ENCODE measurements at regions not wholly inside any gene's neighbourhood (a gene's known extent, or its start where the extent isn't known, plus 50 kb on each side); places are given as distances from the start of the nearest gene placed in this dataset.

DNA sequence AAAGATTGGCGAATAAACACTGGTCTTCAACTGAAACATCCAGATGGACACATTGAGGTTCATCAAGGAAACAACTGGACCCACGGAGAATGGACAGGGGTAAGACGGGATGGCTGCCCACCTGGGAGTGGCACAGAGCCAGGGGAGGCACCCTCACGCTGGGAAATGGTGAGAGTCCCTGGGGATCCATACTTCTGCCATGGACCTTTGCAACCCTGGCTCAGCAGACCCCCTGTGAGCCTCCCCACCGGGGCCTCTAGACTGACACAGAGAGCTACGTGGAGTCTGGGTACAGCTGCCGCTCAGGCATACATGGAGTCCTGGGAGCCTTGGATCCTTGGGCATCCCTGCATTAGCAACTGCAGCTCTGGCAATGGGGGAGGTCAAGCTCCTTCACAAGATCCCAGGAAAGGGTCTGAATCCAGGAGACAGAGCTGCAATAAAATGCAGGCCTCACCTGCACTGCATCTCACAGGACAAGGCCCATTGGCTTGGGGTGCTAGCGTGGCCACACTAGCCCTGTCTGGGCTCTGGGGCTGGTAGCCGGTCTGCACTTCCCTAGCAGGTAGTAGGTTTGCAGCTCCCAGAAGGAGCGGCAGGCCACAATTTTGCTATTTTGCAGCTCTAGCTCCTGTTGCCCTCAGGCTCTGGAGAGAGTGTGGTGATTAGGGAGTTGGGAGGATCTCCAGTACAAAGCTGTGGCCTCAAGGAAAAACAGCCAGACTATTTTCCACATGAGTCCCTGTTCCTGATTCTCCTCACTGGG lies 496.4 kb upstream of the LRRC4C start:
- no peak for TF ChIP-seq POLR2A (IDR thresholded peaks at IDR 0.05; ENCODE audit: low read depth, low read length)
- no peak for TF ChIP-seq TAF1 (IDR thresholded peaks at IDR 0.05; ENCODE audit: low read depth, low read length)

Measured in GM12891 (cell line).